ENCODE measurements at regions not wholly inside any gene's neighbourhood (a gene's known extent, or its start where the extent isn't known, plus 50 kb on each side); places are given as distances from the start of the nearest gene placed in this dataset.
"Not testable (repeated sequence)": the region's sequence is repeated elsewhere in the genome, so short reads cannot be mapped to it uniquely, and the experiment has no call there.

DNA sequence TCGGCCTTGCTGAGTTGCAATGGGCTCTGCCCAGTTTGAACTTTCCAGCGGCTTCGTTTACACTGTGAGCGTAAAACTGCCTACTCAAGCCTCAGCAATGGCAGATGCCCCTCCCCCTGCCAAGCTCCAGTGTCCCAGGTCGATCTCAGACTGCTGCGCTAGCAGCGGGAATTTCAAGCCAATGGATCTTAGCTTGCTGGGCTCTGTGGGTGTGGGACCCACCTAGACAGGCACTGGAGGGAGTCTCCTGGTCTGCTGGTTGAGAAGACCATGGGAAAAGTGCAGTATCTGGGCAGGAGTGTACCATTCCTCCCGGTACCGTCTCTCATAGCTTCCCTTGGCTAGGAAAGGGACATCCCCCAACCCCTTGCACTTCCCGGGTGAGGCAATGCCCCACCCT, 88.2 kb downstream of the KLHL28 start:
- H3K4me3 Mint-ChIP-seq: no peak overlapping the region
- CTCF ChIA-PET: no interaction called here
- H3K27me3 Mint-ChIP-seq: no peaks in the 10 kb centered on the region
- H3K27ac Mint-ChIP-seq: no peak overlapping the region
- POLR2A ChIA-PET: no interaction called here
- H3K36me3 Mint-ChIP-seq (ENCODE audit: low read depth): no peaks in the 10 kb centered on the region
- H3K9me3 Mint-ChIP-seq: peaks cover 2% of the 10 kb centered on the region
- no peak for DNase-seq
- H3K4me1 Mint-ChIP-seq: no peaks in the 10 kb centered on the region

DNA sequence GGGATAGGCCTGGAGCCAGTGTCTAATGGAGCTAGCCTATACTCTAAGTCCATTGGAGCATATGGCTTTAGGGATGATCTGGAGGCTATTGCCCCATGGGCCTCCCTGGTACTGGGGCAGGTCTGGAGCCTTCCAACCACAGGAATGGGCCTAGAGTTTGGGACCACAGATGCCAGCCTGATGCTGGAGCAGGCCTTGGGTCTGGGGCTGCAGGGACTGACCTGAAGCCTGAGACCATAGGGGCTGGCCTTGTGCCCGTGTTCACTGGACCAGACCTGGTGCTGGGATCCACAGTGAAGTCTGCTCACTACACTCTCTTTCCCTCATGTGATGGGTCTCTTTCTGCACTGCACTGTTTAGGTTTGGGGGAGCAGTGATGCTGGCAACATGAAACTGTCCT, 95.0 kb downstream of the KLHL28 start:
- Mint-ChIP-seq H3K27ac (no peak overlapping the region), H3K36me3 (ENCODE audit: low read depth) (no peaks in the 10 kb centered on the region), H3K4me1 (no peaks in the 10 kb centered on the region), H3K4me3 (no peak overlapping the region), H3K27me3 (peaks cover 5% of the 10 kb centered on the region), H3K9me3 (peaks cover 2% of the 10 kb centered on the region)
- CTCF ChIA-PET: no interaction called here
- POLR2A ChIA-PET: no interaction called here
- DNase-seq: no peak

GRCh38 chr14:44866322-44866721, 95.4 kb downstream of the KLHL28 start:
- Mint-ChIP-seq H3K4me3 (no peak overlapping the region), H3K27me3 (peaks cover 6% of the 10 kb centered on the region), H3K36me3 (ENCODE audit: low read depth) (no peaks in the 10 kb centered on the region), H3K9me3 (peaks cover 2% of the 10 kb centered on the region), H3K27ac (no peak overlapping the region), H3K4me1 (no peaks in the 10 kb centered on the region)
- CTCF ChIA-PET: no interaction called here
- POLR2A ChIA-PET: no interaction called here
- no peak for DNase-seq

GRCh38 chr14:44863271-44863670, 98.5 kb downstream of the KLHL28 start:
- DNase-seq: no peak
- CTCF ChIA-PET: no interaction called here
- no peaks in the 10 kb centered on the region for H3K4me1 Mint-ChIP-seq
- no peak overlapping the region for H3K4me3 Mint-ChIP-seq
- no peak overlapping the region for H3K27ac Mint-ChIP-seq
- H3K27me3 Mint-ChIP-seq: peaks cover 6% of the 10 kb centered on the region
- H3K9me3 Mint-ChIP-seq: no peaks in the 10 kb centered on the region
- POLR2A ChIA-PET: no interaction called here
- H3K36me3 Mint-ChIP-seq (ENCODE audit: low read depth): no peaks in the 10 kb centered on the region

- Mint-ChIP-seq H3K27ac (no peak overlapping the region), H3K27me3 (peaks cover 15% of the 10 kb centered on the region)
These were observed 107.6 kb downstream of the KLHL28 start for GRCh38 chr14:44854114-44854513.

GRCh38 chr14:44847526-44848309, 114.0 kb downstream of the KLHL28 start:
- POLR2A ChIA-PET: no interaction called here
- CTCF ChIA-PET: interaction anchor here (0.5 to 1.2 kb wide), 3 partner anchors 13 to 421 kb away, joined by 3 to 5 read pairs (median 3); no protein-coding TSS in a partner anchor

More at GRCh38 chr14:44854114-44854513, 107.6 kb downstream of the KLHL28 start:
- H3K4me1 Mint-ChIP-seq: no peaks in the 10 kb centered on the region
- H3K9me3 Mint-ChIP-seq: no peaks in the 10 kb centered on the region
- POLR2A ChIA-PET: no interaction called here
- DNase-seq: no peak
- no peaks in the 10 kb centered on the region for H3K36me3 Mint-ChIP-seq (ENCODE audit: low read depth)
- CTCF ChIA-PET: no interaction called here
- no peak overlapping the region for H3K4me3 Mint-ChIP-seq

DNA sequence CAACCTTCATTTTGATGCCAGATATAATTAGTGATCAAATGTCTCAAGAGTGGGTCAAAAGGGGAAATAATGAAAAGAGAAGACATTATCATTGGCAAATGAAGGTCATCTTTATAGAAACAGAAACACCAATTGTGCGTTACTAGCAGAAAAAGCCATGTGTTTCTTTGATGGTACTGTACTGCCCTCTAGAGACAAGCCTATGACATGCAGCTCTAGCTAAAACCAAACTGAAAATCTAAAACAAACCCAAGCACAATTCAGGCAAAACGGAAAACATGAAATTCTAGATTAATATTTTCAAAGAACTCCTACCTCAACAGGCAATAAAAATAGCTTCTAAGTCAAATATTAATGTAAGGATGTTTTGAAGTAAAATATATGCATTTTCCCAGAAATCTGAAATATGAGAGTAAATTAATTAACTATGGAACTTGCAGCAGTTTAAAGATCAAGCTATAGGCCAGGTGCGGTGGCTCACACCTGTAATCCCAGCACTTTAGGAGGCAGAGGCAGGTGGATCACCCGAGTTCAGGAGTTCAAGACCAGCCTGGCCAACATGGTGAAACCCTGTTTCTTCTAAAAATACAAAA, 115.4 kb downstream of the KLHL28 start:
- Mint-ChIP-seq H3K4me1 (no peaks in the 10 kb centered on the region), H3K27ac (no peak overlapping the region), H3K36me3 (ENCODE audit: low read depth) (no peaks in the 10 kb centered on the region), H3K4me3 (no peak overlapping the region), H3K27me3 (peaks cover 11% of the 10 kb centered on the region), H3K9me3 (no peaks in the 10 kb centered on the region)
- POLR2A ChIA-PET: no interaction called here
- CTCF ChIA-PET: interaction anchor here (0.8 to 1.8 kb wide), 4 partner anchors 10 to 422 kb away, joined by 3 to 5 read pairs (median 3); no protein-coding TSS in a partner anchor
- DNase-seq: peak; percentile 17

More at GRCh38 chr14:44847526-44848309, 114.0 kb downstream of the KLHL28 start:
- peaks cover 12% of the 10 kb centered on the region for H3K27me3 Mint-ChIP-seq
- no peak overlapping the region for H3K27ac Mint-ChIP-seq
- H3K36me3 Mint-ChIP-seq (ENCODE audit: low read depth): no peaks in the 10 kb centered on the region
- no peaks in the 10 kb centered on the region for H3K4me1 Mint-ChIP-seq
- DNase-seq: no peak
- H3K9me3 Mint-ChIP-seq: no peaks in the 10 kb centered on the region
- no peak overlapping the region for H3K4me3 Mint-ChIP-seq

- DNase-seq; CTCF ChIA-PET; H3K9me3 Mint-ChIP-seq; H3K27me3 Mint-ChIP-seq; POLR2A ChIA-PET; H3K27ac Mint-ChIP-seq; H3K36me3 Mint-ChIP-seq (ENCODE audit: low read depth); H3K4me3 Mint-ChIP-seq; H3K4me1 Mint-ChIP-seq: not testable (repeated sequence)
These were observed 125.8 kb downstream of the KLHL28 start for GRCh38 chr14:44835928-44836327.

DNA sequence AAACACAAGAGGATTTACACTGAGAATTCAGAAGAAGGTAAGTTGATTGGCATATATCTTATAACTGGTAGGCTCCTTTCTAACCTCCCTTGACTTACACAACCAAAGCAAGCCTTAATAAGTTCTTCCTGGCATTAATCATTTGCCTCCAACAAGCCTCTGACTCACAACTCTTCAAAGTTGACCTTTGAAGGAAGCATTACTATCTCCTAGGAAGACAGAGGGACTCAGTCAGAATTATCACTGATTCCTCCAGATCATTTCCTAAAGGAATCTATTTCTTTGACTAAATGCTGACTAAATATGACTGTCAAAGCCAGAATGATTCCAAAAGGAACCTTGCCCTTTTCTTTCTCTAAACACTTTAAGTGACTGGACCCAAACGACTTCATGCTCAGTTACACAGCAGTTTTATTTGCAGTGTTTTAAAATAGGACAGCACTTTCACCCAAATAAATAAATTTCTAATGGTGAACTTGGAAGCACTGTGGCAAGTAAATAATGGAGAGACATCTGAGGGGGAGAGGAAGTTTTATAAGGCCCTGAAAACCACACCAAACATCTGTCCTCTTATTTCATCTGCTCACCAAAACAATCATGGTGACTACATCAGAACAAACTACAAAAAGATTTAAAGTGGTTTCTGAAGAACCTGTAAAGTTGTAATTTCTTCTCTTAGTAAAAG, 128.2 kb downstream of the KLHL28 start:
- DNase-seq: no peak
- Mint-ChIP-seq H3K36me3 (ENCODE audit: low read depth) (no peaks in the 10 kb centered on the region), H3K27ac (no peak overlapping the region), H3K4me1 (no peaks in the 10 kb centered on the region), H3K4me3 (no peak overlapping the region), H3K9me3 (no peaks in the 10 kb centered on the region), H3K27me3 (peaks cover 4% of the 10 kb centered on the region)
- ChIA-PET CTCF (no interaction called here), POLR2A (no interaction called here)

GRCh38 chr14:44830371-44830770, 131.4 kb downstream of the KLHL28 start:
- Mint-ChIP-seq H3K27me3 (peaks cover 4% of the 10 kb centered on the region), H3K36me3 (ENCODE audit: low read depth) (no peaks in the 10 kb centered on the region), H3K27ac (no peak overlapping the region), H3K4me1 (no peaks in the 10 kb centered on the region), H3K4me3 (no peak overlapping the region), H3K9me3 (no peaks in the 10 kb centered on the region)
- POLR2A ChIA-PET: no interaction called here
- DNase-seq: no peak
- CTCF ChIA-PET: interaction anchor here (2.2 kb wide), 1 partner anchor 16 kb away, joined by 5 read pairs; no protein-coding TSS in a partner anchor

GRCh38 chr14:44829021-44829420, 132.7 kb downstream of the KLHL28 start:
- ChIA-PET POLR2A (no interaction called here), CTCF (interaction anchor here (1.3 to 2.2 kb wide), 2 partner anchors 10 to 18 kb away, joined by 3 to 5 read pairs; no protein-coding TSS in a partner anchor)
- no peak overlapping the region for H3K4me3 Mint-ChIP-seq
- no peaks in the 10 kb centered on the region for H3K9me3 Mint-ChIP-seq
- no peaks in the 10 kb centered on the region for H3K4me1 Mint-ChIP-seq
- DNase-seq: no peak
- H3K27me3 Mint-ChIP-seq: peaks cover 2% of the 10 kb centered on the region
- no peaks in the 10 kb centered on the region for H3K36me3 Mint-ChIP-seq (ENCODE audit: low read depth)
- no peak overlapping the region for H3K27ac Mint-ChIP-seq

DNA sequence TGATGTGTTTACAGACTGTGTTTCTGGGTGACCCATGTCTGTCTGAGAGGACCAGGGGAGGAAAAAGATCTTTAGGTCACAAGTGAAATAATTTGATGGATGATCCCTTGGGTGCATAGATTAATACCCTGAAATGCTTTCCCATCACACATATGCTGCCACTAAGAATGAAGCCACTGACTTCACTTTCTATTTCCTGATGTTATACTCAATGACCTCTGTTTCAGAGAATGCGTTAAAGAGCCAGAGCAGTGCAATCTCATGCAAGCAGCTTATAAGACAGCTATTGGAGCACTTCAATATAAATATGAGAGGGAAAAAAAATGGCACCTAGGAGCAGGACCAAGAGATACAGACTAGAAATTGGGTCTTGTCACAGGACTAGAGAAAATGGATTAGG, 133.7 kb downstream of the KLHL28 start:
- no peak for DNase-seq
- POLR2A ChIA-PET: no interaction called here
- Mint-ChIP-seq H3K4me3 (no peak overlapping the region), H3K27ac (no peak overlapping the region), H3K9me3 (no peaks in the 10 kb centered on the region), H3K36me3 (ENCODE audit: low read depth) (no peaks in the 10 kb centered on the region), H3K27me3 (peaks cover 2% of the 10 kb centered on the region), H3K4me1 (no peaks in the 10 kb centered on the region)
- CTCF ChIA-PET: interaction anchor here (1.3 kb wide), 1 partner anchor 9 kb away, joined by 3 read pairs; no protein-coding TSS in a partner anchor

DNA sequence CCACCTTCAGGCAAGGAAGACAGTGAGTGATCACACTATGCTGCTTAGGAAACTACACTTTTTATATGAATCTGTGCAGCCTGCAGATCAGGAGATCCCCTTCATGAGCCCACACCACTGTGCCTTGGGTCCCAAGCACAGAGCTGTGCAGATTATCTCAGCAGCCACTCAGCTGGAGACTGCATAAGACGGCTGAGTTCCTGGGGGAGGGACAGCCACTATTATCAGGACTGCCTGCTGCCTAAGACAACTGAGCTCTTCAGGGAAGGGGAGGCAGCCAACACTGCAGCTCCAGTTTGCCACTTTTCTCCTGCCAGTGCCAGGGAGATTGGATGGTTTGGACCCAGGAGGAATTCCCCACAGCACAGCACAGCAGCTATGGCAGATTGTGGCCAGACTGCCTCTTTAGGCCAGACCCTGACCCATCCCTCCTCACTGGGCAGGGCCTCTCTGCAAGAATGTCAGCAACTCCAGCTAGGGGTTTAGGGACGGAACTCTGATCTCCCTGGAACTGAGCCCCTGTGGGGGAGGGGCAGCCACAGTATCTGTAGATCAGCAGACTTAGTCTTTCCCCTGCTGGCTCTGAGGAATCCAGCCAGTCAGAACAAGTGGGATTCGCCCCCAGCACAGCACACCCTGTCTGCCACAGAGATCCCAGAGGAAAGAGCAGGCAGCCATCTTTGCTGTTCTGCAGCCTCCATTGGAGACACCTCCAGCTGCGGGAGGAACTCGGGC, 141.3 kb downstream of the KLHL28 start:
- Mint-ChIP-seq H3K4me3 (no peak overlapping the region), H3K9me3 (no peaks in the 10 kb centered on the region), H3K27ac (no peak overlapping the region), H3K4me1 (no peaks in the 10 kb centered on the region), H3K36me3 (ENCODE audit: low read depth) (no peaks in the 10 kb centered on the region), H3K27me3 (peaks cover 7% of the 10 kb centered on the region)
- no peak for DNase-seq
- ChIA-PET POLR2A (no interaction called here), CTCF (interaction anchor here (1.5 kb wide), 1 partner anchor 8 kb away, joined by 3 read pairs; no protein-coding TSS in a partner anchor)

All from activated CD4-positive, alpha-beta T cell treated with anti-CD3 and anti-CD28 coated beads, Interleukin-2, amount 10 ng/mL, durations not matched to agents 7 days and 5 days (primary cell).